Vagina (tissue), 2 donors: ENCODE measurements at regions not wholly inside any gene's neighbourhood (a gene's known extent, or its start where the extent isn't known, plus 50 kb on each side); places are given as distances from the start of the nearest gene placed in this dataset.

ENCODE experiments used
- POLR2A ChIP-seq, 2 donors: fragments of 450-650 bp; IDR thresholded peaks; one replicate each; pipeline ENCODE4 v1.6.1; 2017; ENCODE audit warnings: antibody characterized with exemption in 2 of 2, mild to moderate bottlenecking in 2 of 2, moderate library complexity in 2 of 2
- TF ChIP-seq, protein P1 (sequence below), 3 experiments: fragments of 450-650 bp in 2 of 3; fragments of 200-600 bp in 1 of 3; sonication (generic) in 1 of 3; IDR thresholded peaks; one replicate each; pipeline ENCODE4 v1.5.1; 2017 to 2019; ENCODE audit warnings: antibody characterized with exemption in 3 of 3, mild to moderate bottlenecking in 2 of 3, moderate library complexity in 2 of 3

DNA sequence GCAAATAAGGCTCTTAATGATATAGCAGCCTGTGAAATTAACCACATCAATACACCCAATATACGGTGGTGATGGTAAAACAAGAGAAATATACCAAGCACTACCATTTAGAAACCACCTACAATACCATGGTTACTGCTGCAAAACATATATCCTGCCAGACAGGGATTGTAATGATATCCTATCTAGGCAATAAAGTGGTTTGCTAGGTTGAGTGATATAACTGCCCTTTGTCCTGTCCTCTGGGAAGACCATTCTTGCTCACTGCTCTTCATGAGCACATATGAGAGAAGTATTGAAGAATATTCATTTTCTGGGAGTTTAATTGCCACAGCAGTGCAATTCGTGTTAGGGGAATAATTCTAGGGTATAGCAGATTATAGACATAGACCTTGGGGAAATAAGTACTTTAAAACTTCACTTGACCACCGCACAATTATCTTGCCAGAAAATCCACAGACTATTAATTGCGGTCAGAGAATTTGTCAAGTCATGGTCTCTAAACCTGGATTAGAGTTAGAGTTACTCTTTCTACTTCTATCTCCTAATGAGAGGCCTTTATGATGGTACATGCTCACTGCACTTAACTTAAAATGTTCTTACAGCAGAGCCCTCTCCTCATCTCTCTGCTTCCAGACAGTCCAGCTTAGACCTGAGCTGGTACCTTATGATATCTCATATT, 413.0 kb downstream of the ZNF608 start:
- TF ChIP-seq, protein P1, sequence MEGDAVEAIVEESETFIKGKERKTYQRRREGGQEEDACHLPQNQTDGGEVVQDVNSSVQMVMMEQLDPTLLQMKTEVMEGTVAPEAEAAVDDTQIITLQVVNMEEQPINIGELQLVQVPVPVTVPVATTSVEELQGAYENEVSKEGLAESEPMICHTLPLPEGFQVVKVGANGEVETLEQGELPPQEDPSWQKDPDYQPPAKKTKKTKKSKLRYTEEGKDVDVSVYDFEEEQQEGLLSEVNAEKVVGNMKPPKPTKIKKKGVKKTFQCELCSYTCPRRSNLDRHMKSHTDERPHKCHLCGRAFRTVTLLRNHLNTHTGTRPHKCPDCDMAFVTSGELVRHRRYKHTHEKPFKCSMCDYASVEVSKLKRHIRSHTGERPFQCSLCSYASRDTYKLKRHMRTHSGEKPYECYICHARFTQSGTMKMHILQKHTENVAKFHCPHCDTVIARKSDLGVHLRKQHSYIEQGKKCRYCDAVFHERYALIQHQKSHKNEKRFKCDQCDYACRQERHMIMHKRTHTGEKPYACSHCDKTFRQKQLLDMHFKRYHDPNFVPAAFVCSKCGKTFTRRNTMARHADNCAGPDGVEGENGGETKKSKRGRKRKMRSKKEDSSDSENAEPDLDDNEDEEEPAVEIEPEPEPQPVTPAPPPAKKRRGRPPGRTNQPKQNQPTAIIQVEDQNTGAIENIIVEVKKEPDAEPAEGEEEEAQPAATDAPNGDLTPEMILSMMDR (IDR thresholded peaks at IDR 0.05), result no peak
- TF ChIP-seq POLR2A (IDR thresholded peaks at IDR 0.05), result no peak
